Neural progenitor cell (in vitro differentiated cells): ENCODE measurements at regions not wholly inside any gene's neighbourhood (a gene's known extent, or its start where the extent isn't known, plus 50 kb on each side); places are given as distances from the start of the nearest gene placed in this dataset.
A peak's percentile ranks its signal among the peaks of the same experiment; 100 is the strongest.

Experiments used
- DNase-seq: peaks from one replicate; pipeline ENCODE4 v3.0.0-alpha.2; 2016; ENCODE audit warnings: low spot score
- H2AFZ ChIP-seq: fragments of 200-600 bp; sonication (generic); replicated peaks from 2 replicates; pipeline ENCODE4 v1.6.1; 2016; ENCODE audit warnings: antibody characterized with exemption
- H3F3A ChIP-seq: fragments of 200-600 bp; sonication (generic); 2 replicates; pipeline ENCODE4 v1.6.1; 2016; ENCODE audit warnings: antibody characterized with exemption, low read depth
- H3K27ac ChIP-seq: fragments of 200-600 bp; sonication (generic); 2 replicates; pipeline ENCODE4 v1.5.1; 2016; ENCODE audit warnings: mild to moderate bottlenecking
- H3K27me3 ChIP-seq: fragments of 200-600 bp; sonication (generic); 2 replicates; pipeline ENCODE4 v1.6.1; 2016; ENCODE audit warnings: mild to moderate bottlenecking, moderate library complexity
- H3K36me3 ChIP-seq: fragments of 200-600 bp; sonication (generic); 2 replicates; pipeline ENCODE4 v1.5.1; 2016
- H3K4me1 ChIP-seq: fragments of 200-600 bp; sonication (generic); 2 replicates; pipeline ENCODE4 v1.6.1; 2016; ENCODE audit warnings: mixed run types
- H3K4me2 ChIP-seq: fragments of 200-600 bp; sonication (generic); 2 replicates; pipeline ENCODE4 v1.6.1; 2016
- H3K4me3 ChIP-seq: fragments of 200-600 bp; sonication (generic); 2 replicates; pipeline ENCODE4 v1.5.1; 2016
- H3K79me2 ChIP-seq: fragments of 200-600 bp; sonication (generic); 2 replicates; pipeline ENCODE4 v1.6.1; 2016; ENCODE audit warnings: low read depth
- H3K9ac ChIP-seq: fragments of 200-600 bp; sonication (generic); 2 replicates; pipeline ENCODE4 v1.6.1; 2016
- H3K9me3 ChIP-seq: fragments of 200-600 bp; sonication (generic); 2 replicates; pipeline ENCODE4 v1.5.1; 2016; ENCODE audit warnings: low read depth
- H4K20me1 ChIP-seq: fragments of 200-600 bp; sonication (generic); 2 replicates; pipeline ENCODE4 v1.6.1; 2016; ENCODE audit warnings: low read depth
- H3K27ac Mint-ChIP-seq: 3 replicates; pipeline ENCODE4 v1.8.0; 2021; ENCODE audit warnings: mixed read lengths
- H3K27me3 Mint-ChIP-seq: 2 replicates; pipeline ENCODE4 v1.8.0; 2022; ENCODE audit warnings: low read depth, mild to moderate bottlenecking, inconsistent platforms, moderate library complexity, mixed read lengths; ENCODE audit not compliant: insufficient read depth
- H3K36me3 Mint-ChIP-seq: 3 replicates; pipeline ENCODE4 v1.8.0; 2021; ENCODE audit warnings: mixed read lengths
- H3K4me1 Mint-ChIP-seq: 3 replicates; pipeline ENCODE4 v1.8.0; 2021; ENCODE audit warnings: mixed read lengths
- H3K4me3 Mint-ChIP-seq: 3 replicates; pipeline ENCODE4 v1.8.0; 2021; ENCODE audit warnings: mild to moderate bottlenecking, moderate library complexity, mixed read lengths
- H3K9me3 Mint-ChIP-seq: 3 replicates; pipeline ENCODE4 v1.8.0; 2020; ENCODE audit warnings: mixed read lengths
- EZH2 ChIP-seq: fragments of 200-600 bp; sonication (generic); IDR thresholded peaks from 2 replicates; pipeline ENCODE4 v1.6.1; 2017; ENCODE audit warnings: antibody characterized with exemption, mild to moderate bottlenecking, moderate library complexity
- EZH2phosphoT487 ChIP-seq: fragments of 200-600 bp; sonication (generic); IDR thresholded peaks from 2 replicates; pipeline ENCODE4 v1.6.1; 2017; ENCODE audit warnings: antibody characterized with exemption
- TF ChIP-seq, protein P1 (sequence below): fragments of 200-600 bp; sonication (generic); IDR thresholded peaks from 2 replicates; pipeline ENCODE4 v1.5.1; 2017; ENCODE audit warnings: antibody characterized with exemption, mild to moderate bottlenecking

DNA sequence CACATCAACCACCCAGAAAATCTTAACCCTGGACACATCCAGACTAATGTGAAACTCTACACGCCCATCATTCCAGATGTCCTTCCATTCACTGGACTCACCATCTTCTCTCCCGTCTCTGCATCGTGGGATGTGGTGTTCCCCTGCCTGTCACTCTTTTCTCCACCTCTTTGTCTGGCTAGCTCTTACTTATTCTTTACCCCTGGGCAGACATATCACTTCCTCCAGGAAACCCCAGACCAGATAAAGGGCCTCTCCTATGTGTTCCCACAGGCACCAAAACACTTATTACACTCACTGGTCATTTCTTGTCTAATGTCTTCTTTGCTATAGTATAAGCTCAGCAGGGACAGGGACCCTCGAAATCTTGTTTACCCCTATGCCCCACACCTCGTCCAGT is 109.3 kb upstream of the IPO5 start:
- Histone ChIP-seq H2AFZ (no peak overlapping the region), H3K36me3 (no peaks in the 10 kb centered on the region), H3K4me3 (no peak overlapping the region), H3K27me3 (no peaks in the 10 kb centered on the region), H3F3A (no peaks in the 10 kb centered on the region), H4K20me1 (no peaks in the 10 kb centered on the region), H3K9me3 (no peaks in the 10 kb centered on the region), H3K27ac (no peak overlapping the region), H3K4me2 (no peak overlapping the region), H3K9ac (no peak overlapping the region), H3K4me1 (no peaks in the 10 kb centered on the region), H3K79me2 (no peaks in the 10 kb centered on the region)
- TF ChIP-seq, protein P1, sequence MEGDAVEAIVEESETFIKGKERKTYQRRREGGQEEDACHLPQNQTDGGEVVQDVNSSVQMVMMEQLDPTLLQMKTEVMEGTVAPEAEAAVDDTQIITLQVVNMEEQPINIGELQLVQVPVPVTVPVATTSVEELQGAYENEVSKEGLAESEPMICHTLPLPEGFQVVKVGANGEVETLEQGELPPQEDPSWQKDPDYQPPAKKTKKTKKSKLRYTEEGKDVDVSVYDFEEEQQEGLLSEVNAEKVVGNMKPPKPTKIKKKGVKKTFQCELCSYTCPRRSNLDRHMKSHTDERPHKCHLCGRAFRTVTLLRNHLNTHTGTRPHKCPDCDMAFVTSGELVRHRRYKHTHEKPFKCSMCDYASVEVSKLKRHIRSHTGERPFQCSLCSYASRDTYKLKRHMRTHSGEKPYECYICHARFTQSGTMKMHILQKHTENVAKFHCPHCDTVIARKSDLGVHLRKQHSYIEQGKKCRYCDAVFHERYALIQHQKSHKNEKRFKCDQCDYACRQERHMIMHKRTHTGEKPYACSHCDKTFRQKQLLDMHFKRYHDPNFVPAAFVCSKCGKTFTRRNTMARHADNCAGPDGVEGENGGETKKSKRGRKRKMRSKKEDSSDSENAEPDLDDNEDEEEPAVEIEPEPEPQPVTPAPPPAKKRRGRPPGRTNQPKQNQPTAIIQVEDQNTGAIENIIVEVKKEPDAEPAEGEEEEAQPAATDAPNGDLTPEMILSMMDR: no peak
- TF ChIP-seq EZH2phosphoT487: no peak
- Mint-ChIP-seq H3K9me3 (no peaks in the 10 kb centered on the region), H3K4me1 (no peaks in the 10 kb centered on the region), H3K36me3 (no peaks in the 10 kb centered on the region), H3K27me3 (peaks cover 2% of the 10 kb centered on the region), H3K4me3 (no peak overlapping the region), H3K27ac (no peak overlapping the region)
- DNase-seq: no peak

DNA sequence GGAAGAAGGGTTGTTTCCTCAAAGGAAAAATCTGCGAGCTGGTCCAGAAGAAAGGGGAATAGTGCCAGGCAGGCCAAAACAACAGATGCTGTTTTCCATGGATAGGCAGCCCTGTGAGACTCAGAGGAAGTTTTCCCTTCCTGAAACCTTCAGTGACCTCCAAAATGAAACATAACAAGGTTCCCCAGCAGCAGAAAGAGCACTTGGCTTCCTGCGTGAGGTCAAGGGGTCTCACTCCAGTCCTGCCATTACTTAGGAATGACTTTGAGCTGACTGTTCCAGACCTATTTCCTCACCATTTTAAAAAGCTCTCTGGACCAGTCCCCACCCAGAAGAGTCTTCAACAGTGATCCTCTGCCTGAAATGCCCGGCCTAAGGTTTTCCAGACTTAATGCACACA is 104.6 kb upstream of the IPO5 start:
- H3K27me3 ChIP-seq: no peaks in the 10 kb centered on the region
- no peaks in the 10 kb centered on the region for H3K36me3 ChIP-seq
- no peak overlapping the region for H3K9ac ChIP-seq
- Mint-ChIP-seq H3K4me1 (peaks cover 2% of the 10 kb centered on the region), H3K4me3 (no peak overlapping the region), H3K36me3 (no peaks in the 10 kb centered on the region), H3K9me3 (no peaks in the 10 kb centered on the region), H3K27ac (no peak overlapping the region), H3K27me3 (peaks cover 11% of the 10 kb centered on the region)
- no peaks in the 10 kb centered on the region for H3F3A ChIP-seq
- H3K4me1 ChIP-seq: no peaks in the 10 kb centered on the region
- H3K27ac ChIP-seq: no peak overlapping the region
- no peak overlapping the region for H2AFZ ChIP-seq
- no peak overlapping the region for H3K4me2 ChIP-seq
- H3K79me2 ChIP-seq: no peaks in the 10 kb centered on the region
- no peak overlapping the region for H3K4me3 ChIP-seq
- no peaks in the 10 kb centered on the region for H4K20me1 ChIP-seq
- DNase-seq: no peak
- TF ChIP-seq EZH2: no peak
- TF ChIP-seq, protein P1: no peak
- TF ChIP-seq EZH2phosphoT487: no peak
- no peaks in the 10 kb centered on the region for H3K9me3 ChIP-seq

DNA sequence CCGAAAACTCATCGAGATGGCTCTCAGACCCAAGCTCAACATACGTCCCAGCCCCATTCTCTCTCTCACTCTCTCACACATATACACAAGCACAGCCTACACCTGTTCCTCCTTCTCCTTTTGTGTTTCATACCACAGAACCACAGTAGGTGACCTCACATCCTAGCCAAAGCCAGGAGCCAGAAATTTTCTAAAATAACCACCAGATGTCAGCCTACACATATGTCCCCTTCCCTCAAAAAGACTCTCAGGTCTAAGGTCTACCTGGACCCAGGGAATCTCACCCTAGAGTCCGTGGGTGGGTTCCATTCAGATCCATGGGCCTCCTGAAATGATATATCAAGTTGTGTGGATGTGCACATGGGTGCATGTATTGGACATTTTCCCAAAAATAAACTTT is 104.2 kb upstream of the IPO5 start:
- TF ChIP-seq, protein P1: peak; percentile 55
- no peak for TF ChIP-seq EZH2phosphoT487
- Mint-ChIP-seq H3K9me3 (no peaks in the 10 kb centered on the region), H3K36me3 (no peaks in the 10 kb centered on the region), H3K4me3 (no peak overlapping the region), H3K27ac (no peak overlapping the region), H3K4me1 (peaks cover 2% of the 10 kb centered on the region), H3K27me3 (peaks cover 11% of the 10 kb centered on the region)
- no peaks in the 10 kb centered on the region for H3K79me2 ChIP-seq
- no peaks in the 10 kb centered on the region for H3K9me3 ChIP-seq
- H3F3A ChIP-seq: no peaks in the 10 kb centered on the region
- no peak overlapping the region for H3K27ac ChIP-seq
- H3K36me3 ChIP-seq: no peaks in the 10 kb centered on the region
- H3K4me3 ChIP-seq: no peak overlapping the region
- DNase-seq: peak; percentile 20
- H3K27me3 ChIP-seq: no peaks in the 10 kb centered on the region
- no peak overlapping the region for H3K9ac ChIP-seq
- H3K4me1 ChIP-seq: no peaks in the 10 kb centered on the region
- H3K4me2 ChIP-seq: no peak overlapping the region
- no peak overlapping the region for H2AFZ ChIP-seq
- no peaks in the 10 kb centered on the region for H4K20me1 ChIP-seq

DNA sequence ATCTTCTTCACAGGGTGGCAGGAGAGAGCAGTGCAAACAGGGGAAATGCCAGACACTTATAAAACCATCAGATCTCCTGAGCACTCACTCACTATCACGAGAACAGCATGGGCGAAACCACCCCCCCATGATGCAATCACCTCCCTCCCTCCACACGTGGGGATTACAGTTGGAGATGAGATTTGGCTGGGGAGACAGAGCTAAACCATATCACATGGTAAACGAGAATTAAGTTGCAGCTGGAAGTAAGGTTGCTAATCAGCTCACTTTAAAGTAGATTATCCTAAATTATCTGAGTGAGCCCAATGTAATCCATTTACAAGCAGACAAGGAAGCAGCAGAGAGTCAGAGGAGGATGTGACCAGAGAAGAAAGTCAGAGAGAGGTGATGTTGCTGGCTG is 102.2 kb upstream of the IPO5 start:
- H3K27ac ChIP-seq: no peak overlapping the region
- Mint-ChIP-seq H3K27me3 (peaks cover 14% of the 10 kb centered on the region), H3K36me3 (no peaks in the 10 kb centered on the region), H3K4me1 (peaks cover 10% of the 10 kb centered on the region), H3K9me3 (no peaks in the 10 kb centered on the region), H3K27ac (no peak overlapping the region), H3K4me3 (no peak overlapping the region)
- TF ChIP-seq EZH2phosphoT487: no peak
- H2AFZ ChIP-seq: no peak overlapping the region
- H3K36me3 ChIP-seq: no peaks in the 10 kb centered on the region
- DNase-seq: no peak
- H3K4me1 ChIP-seq: peaks cover 7% of the 10 kb centered on the region
- no peak overlapping the region for H3K4me3 ChIP-seq
- H4K20me1 ChIP-seq: no peaks in the 10 kb centered on the region
- H3K4me2 ChIP-seq: no peak overlapping the region
- H3K9me3 ChIP-seq: no peaks in the 10 kb centered on the region
- H3K27me3 ChIP-seq: no peaks in the 10 kb centered on the region
- H3F3A ChIP-seq: peaks cover 6% of the 10 kb centered on the region
- no peaks in the 10 kb centered on the region for H3K79me2 ChIP-seq
- no peak overlapping the region for H3K9ac ChIP-seq
